MCF 10A (cell line): ENCODE measurements at regions not wholly inside any gene's neighbourhood (a gene's known extent, or its start where the extent isn't known, plus 50 kb on each side); places are given as distances from the start of the nearest gene placed in this dataset.

Source experiments
- BruUV-seq: library from RNA; stranded (reverse); fragments of 400-500 nt; replicated peaks from 2 replicates; lab custom pipeline; 2021; lab: Mats Ljungman, UMichigan
- CTCF ChIA-PET: fragments of 300-600 bp; sonication (Branson Sonifier 250); formaldehyde crosslinking; extraction: SDS; loops from one replicate; lab custom pipeline; 2021; ENCODE audit warnings: antibody characterized with exemption, inconsistent platforms; lab: Yijun Ruan, JAX
- POLR2A ChIA-PET: fragments of 300-600, 350-650 bp; sonication (Branson Sonifier 250); formaldehyde crosslinking; extraction: SDS; loops from one replicate; lab custom pipeline; 2020; ENCODE audit warnings: antibody characterized with exemption, inconsistent platforms; lab: Yijun Ruan, JAX
- DNase-seq: peaks from one replicate; pipeline ENCODE4 v3.0.0-alpha.2; 2018; ENCODE audit not compliant: unreplicated experiment
- H3K27ac Mint-ChIP-seq: one replicate; pipeline ENCODE4 v1.8.0; 2022; ENCODE audit warnings: mild to moderate bottlenecking, low read depth, mixed read lengths; ENCODE audit not compliant: unreplicated experiment
- H3K27me3 Mint-ChIP-seq: one replicate; pipeline ENCODE4 v1.8.0; 2022; ENCODE audit warnings: mixed read lengths; ENCODE audit not compliant: insufficient read depth, unreplicated experiment
- H3K36me3 Mint-ChIP-seq: one replicate; pipeline ENCODE4 v1.8.0; 2022; ENCODE audit warnings: mild to moderate bottlenecking, moderate library complexity, mixed read lengths; ENCODE audit not compliant: insufficient read depth, unreplicated experiment
- H3K4me1 Mint-ChIP-seq: one replicate; pipeline ENCODE4 v1.8.0; 2022; ENCODE audit warnings: mixed read lengths; ENCODE audit not compliant: insufficient read depth, unreplicated experiment
- H3K4me3 Mint-ChIP-seq: one replicate; pipeline ENCODE4 v1.8.0; 2022; ENCODE audit warnings: mild to moderate bottlenecking, moderate library complexity, mixed read lengths; ENCODE audit not compliant: unreplicated experiment
- H3K9me3 Mint-ChIP-seq: one replicate; pipeline ENCODE4 v1.8.0; 2022; ENCODE audit warnings: mixed read lengths; ENCODE audit not compliant: unreplicated experiment
- intact Hi-C: fragments of 100-400 bp; cut with micrococcal nuclease; formaldehyde crosslinking; loops from 2 replicates; pipeline ENCODE4 v1.14.1; 2022
- TF ChIP-seq, protein P1 (sequence below): fragments of 200-600 bp; IDR thresholded peaks from one replicate; pipeline ENCODE4 v1.8.0; 2022; ENCODE audit warnings: antibody characterized with exemption, mild to moderate bottlenecking; ENCODE audit not compliant: unreplicated experiment

DNA sequence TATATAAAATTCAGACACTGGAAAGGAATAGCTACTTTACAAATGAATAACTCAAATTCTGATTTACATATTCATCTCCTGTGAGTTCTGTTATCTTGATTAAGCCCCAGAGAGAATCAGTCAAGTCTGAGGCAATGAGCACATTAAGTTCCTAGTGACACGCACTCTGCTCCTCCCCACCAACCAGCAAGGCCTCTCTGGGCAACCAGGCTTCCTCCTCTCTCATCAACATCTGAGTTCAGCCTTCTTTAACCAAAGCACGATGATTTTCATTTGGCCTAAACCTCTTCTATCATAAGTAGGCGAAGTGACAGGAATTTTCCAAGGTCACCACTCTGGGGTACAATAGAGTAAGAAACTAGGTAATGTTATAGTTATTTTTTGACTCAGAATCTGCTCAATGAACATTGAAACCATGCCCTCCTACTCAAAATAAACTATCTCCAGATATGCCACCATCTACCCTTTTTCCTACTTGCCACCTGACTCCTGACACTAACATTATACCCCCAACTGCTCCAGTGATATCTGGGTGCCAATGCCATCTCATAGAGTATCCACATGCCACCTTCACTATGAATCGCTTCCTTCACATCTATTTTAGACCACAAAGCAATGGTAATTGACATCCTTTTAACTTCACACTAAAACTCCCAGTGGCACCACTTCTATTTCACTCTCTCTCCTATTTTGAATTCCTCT is 114.8 kb downstream of the FAM76B start:
- no peak overlapping the region for H3K4me3 Mint-ChIP-seq
- H3K27ac Mint-ChIP-seq: no peak overlapping the region
- DNase-seq: no peak
- CTCF ChIA-PET: no interaction called here
- POLR2A ChIA-PET: no interaction called here
- BruUV-seq: no TSS peak
- no peaks in the 10 kb centered on the region for H3K9me3 Mint-ChIP-seq
- H3K27me3 Mint-ChIP-seq: no peaks in the 10 kb centered on the region
- no peaks in the 10 kb centered on the region for H3K36me3 Mint-ChIP-seq
- intact Hi-C loops: no loop called here
- H3K4me1 Mint-ChIP-seq: no peaks in the 10 kb centered on the region
- TF ChIP-seq, protein P1, sequence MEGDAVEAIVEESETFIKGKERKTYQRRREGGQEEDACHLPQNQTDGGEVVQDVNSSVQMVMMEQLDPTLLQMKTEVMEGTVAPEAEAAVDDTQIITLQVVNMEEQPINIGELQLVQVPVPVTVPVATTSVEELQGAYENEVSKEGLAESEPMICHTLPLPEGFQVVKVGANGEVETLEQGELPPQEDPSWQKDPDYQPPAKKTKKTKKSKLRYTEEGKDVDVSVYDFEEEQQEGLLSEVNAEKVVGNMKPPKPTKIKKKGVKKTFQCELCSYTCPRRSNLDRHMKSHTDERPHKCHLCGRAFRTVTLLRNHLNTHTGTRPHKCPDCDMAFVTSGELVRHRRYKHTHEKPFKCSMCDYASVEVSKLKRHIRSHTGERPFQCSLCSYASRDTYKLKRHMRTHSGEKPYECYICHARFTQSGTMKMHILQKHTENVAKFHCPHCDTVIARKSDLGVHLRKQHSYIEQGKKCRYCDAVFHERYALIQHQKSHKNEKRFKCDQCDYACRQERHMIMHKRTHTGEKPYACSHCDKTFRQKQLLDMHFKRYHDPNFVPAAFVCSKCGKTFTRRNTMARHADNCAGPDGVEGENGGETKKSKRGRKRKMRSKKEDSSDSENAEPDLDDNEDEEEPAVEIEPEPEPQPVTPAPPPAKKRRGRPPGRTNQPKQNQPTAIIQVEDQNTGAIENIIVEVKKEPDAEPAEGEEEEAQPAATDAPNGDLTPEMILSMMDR: no peak

DNA sequence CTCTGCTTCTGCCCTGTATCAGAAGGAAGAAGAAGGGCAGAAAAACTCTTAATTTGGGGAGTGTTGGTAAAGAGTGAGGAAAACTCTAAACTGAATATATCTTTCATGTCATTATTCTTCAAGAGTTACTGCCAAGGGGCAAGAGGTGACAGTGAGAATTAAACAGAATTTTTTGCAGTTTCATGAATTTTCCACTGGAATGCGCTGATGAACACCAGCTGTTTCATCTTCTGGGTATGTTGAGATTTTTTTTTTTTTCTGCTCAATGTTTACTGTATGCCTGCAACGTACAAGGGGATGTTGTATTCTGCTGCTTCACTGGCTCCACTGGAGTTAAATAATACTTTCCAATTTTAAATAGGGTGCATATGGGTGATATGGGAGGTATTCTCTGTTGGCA is 117.8 kb downstream of the FAM76B start:
- H3K27ac Mint-ChIP-seq: no peak overlapping the region
- H3K4me3 Mint-ChIP-seq: no peak overlapping the region
- BruUV-seq: no TSS peak
- intact Hi-C loops: no loop called here
- no peaks in the 10 kb centered on the region for H3K36me3 Mint-ChIP-seq
- H3K4me1 Mint-ChIP-seq: no peaks in the 10 kb centered on the region
- ChIA-PET POLR2A (no interaction called here), CTCF (interaction anchor here (1.2 kb wide), 1 partner anchor 9 kb away, joined by 5 read pairs; no protein-coding TSS in a partner anchor)
- DNase-seq: no peak
- no peaks in the 10 kb centered on the region for H3K9me3 Mint-ChIP-seq
- H3K27me3 Mint-ChIP-seq: no peaks in the 10 kb centered on the region
- TF ChIP-seq, protein P1: no peak

DNA sequence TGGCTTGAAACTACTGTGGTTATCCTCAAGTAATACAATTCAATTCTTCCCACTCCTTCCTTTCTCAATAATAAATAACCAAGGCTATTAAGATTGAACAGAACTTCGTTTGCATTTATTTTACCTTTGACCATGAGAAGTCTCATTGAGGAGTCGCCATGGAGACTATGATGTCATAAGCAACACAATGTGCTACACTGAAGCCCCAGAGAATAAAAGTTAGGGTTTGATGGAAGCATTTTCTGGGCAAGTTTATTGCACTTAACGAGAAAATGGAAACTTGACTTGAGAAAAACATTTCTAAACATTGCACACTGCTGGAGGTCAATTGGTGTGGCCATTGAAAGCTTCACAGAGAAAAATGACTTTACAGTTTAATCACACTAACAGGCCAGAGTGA is 121.5 kb downstream of the FAM76B start:
- H3K9me3 Mint-ChIP-seq: peaks cover 7% of the 10 kb centered on the region
- BruUV-seq: no TSS peak
- H3K4me3 Mint-ChIP-seq: no peak overlapping the region
- H3K4me1 Mint-ChIP-seq: no peaks in the 10 kb centered on the region
- ChIA-PET POLR2A (no interaction called here), CTCF (interaction anchor here (0.6 kb wide), 2 partner anchors 330 to 511 kb away, joined by 3 read pairs; no protein-coding TSS in a partner anchor)
- DNase-seq: no peak
- TF ChIP-seq, protein P1: no peak
- H3K27me3 Mint-ChIP-seq: no peaks in the 10 kb centered on the region
- intact Hi-C loops: no loop called here
- H3K27ac Mint-ChIP-seq: no peak overlapping the region
- H3K36me3 Mint-ChIP-seq: no peaks in the 10 kb centered on the region

DNA sequence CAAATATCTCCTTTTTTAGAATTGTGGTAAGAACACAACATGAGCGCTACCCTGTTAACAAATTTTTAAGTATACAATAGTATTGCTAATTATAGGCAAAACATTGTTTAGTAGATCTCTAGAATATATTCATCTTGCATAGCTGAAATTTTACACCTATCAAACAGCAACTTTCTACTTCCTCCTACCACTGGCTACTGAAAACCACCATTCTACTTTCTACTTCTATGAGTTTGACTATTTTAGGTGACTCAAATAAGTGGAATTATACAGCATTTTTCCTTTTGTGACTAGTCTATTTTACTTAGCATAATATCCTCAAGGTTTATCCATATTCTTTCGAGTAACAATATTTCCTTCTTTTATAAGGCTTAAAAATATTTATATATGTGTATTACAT is 128.4 kb downstream of the FAM76B start:
- Mint-ChIP-seq H3K4me3 (no peak overlapping the region), H3K27me3 (no peaks in the 10 kb centered on the region), H3K27ac (no peak overlapping the region), H3K4me1 (peaks cover 7% of the 10 kb centered on the region), H3K36me3 (no peaks in the 10 kb centered on the region), H3K9me3 (peaks cover 7% of the 10 kb centered on the region)
- no peak for DNase-seq
- CTCF ChIA-PET: no interaction called here
- TF ChIP-seq, protein P1: no peak
- POLR2A ChIA-PET: interaction anchor here (0.6 to 0.9 kb wide), 2 partner anchors 16 to 18 kb away, joined by 3 to 4 read pairs; no protein-coding TSS in a partner anchor
- no TSS peak for BruUV-seq
- intact Hi-C loops: no loop called here
